ENCODE measurements at regions not wholly inside any gene's neighbourhood (a gene's known extent, or its start where the extent isn't known, plus 50 kb on each side); places are given as distances from the start of the nearest gene placed in this dataset.

GRCh38 chr13:83613524-83613923 lies 268.8 kb downstream of the SLITRK1 start:
- TF ChIP-seq, protein P1, sequence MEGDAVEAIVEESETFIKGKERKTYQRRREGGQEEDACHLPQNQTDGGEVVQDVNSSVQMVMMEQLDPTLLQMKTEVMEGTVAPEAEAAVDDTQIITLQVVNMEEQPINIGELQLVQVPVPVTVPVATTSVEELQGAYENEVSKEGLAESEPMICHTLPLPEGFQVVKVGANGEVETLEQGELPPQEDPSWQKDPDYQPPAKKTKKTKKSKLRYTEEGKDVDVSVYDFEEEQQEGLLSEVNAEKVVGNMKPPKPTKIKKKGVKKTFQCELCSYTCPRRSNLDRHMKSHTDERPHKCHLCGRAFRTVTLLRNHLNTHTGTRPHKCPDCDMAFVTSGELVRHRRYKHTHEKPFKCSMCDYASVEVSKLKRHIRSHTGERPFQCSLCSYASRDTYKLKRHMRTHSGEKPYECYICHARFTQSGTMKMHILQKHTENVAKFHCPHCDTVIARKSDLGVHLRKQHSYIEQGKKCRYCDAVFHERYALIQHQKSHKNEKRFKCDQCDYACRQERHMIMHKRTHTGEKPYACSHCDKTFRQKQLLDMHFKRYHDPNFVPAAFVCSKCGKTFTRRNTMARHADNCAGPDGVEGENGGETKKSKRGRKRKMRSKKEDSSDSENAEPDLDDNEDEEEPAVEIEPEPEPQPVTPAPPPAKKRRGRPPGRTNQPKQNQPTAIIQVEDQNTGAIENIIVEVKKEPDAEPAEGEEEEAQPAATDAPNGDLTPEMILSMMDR (IDR thresholded peaks at IDR 0.05 in 2 of 3, conservative IDR thresholded peaks at IDR 0.05 in 1 of 3; ENCODE audit: control insufficient read depth in 2 of 3, extremely low read depth in 1 of 3, insufficient read depth in 1 of 3, low read depth in 3 of 3, low read length in 3 of 3): no peak
- TF ChIP-seq ATF2 (IDR thresholded peaks at IDR 0.05; ENCODE audit: low read length) (no peak), EP300 (IDR thresholded peaks at IDR 0.05; ENCODE audit: borderline replicate concordance in 1 of 2, control insufficient read depth in 1 of 2, low read depth in 2 of 2, low read length in 2 of 2) (no peak), SREBF2 (IDR thresholded peaks at IDR 0.05; ENCODE audit: low read length) (no peak), EZH2 (IDR thresholded peaks at IDR 0.05; ENCODE audit: borderline replicate concordance, control insufficient read depth, low read depth, low read length) (no peak), SP1 (IDR thresholded peaks at IDR 0.05; ENCODE audit: low read depth, low read length) (no peak), ELK1 (IDR thresholded peaks at IDR 0.05; ENCODE audit: low read depth, low read length) (no peak), SMARCA5 (IDR thresholded peaks at IDR 0.05) (no peak), BCL3 (IDR thresholded peaks at IDR 0.05; ENCODE audit: borderline replicate concordance, insufficient read depth, low read depth, low read length, poor library complexity, severe bottlenecking) (no peak), SMC3 (IDR thresholded peaks at IDR 0.05; ENCODE audit: borderline replicate concordance, low read length) (no peak), HCFC1 (IDR thresholded peaks at IDR 0.05; ENCODE audit: low read length) (no peak), TAF1 (IDR thresholded peaks at IDR 0.05; ENCODE audit: borderline replicate concordance, low read depth, low read length) (no peak), CBFB (IDR thresholded peaks at IDR 0.05; ENCODE audit: low read depth) (no peak), MTA3 (IDR thresholded peaks at IDR 0.05; ENCODE audit: borderline replicate concordance, low read length) (no peak)

Data from GM12878 (cell line).